ENCODE measurements at regions not wholly inside any gene's neighbourhood (a gene's known extent, or its start where the extent isn't known, plus 50 kb on each side); places are given as distances from the start of the nearest gene placed in this dataset.

GRCh38 chr21:35119501-35120047 is 70.5 kb upstream of the RUNX1 start:
- TF ChIP-seq POLR2A (IDR thresholded peaks at IDR 0.05; ENCODE audit: low read length): no peak
- no peak for TF ChIP-seq GATA1 (IDR thresholded peaks at IDR 0.05; ENCODE audit: low read depth, low read length)

Measured in erythroblast (primary cell).